ENCODE measurements at regions not wholly inside any gene's neighbourhood (a gene's known extent, or its start where the extent isn't known, plus 50 kb on each side); places are given as distances from the start of the nearest gene placed in this dataset.

- Histone ChIP-seq H3K27me3 (ENCODE audit: control insufficient read depth, insufficient read depth, low read length, poor library complexity, severe bottlenecking) (no peaks in the 10 kb centered on the region), H3K9ac (ENCODE audit: extremely low read depth, low read length, poor library complexity, severe bottlenecking) (no peak overlapping the region), H3K36me3 (ENCODE audit: control insufficient read depth, insufficient read depth, low read length) (no peaks in the 10 kb centered on the region), H3K27ac (ENCODE audit: low read depth, low read length) (no peak overlapping the region), H3K4me3 (ENCODE audit: low read length) (no peak overlapping the region), H3K9me3 (ENCODE audit: control insufficient read depth, low read length) (no peaks in the 10 kb centered on the region), H3K4me1 (ENCODE audit: control insufficient read depth, insufficient read depth, low read length) (no peaks in the 10 kb centered on the region)
- Mint-ChIP-seq H3K27me3 (ENCODE audit: insufficient read depth) (no peaks in the 10 kb centered on the region), H3K9me3 (no peaks in the 10 kb centered on the region), H3K4me1 (no peaks in the 10 kb centered on the region), H3K36me3 (ENCODE audit: low read depth) (no peaks in the 10 kb centered on the region), H3K27ac (no peak overlapping the region), H3K4me3 (no peak overlapping the region)
- WGBS, 2 experiments (ENCODE audit: insufficient coverage in 1 of 2, insufficient read length in 1 of 2) = 90 to 93% methylated on average over 2 of the region's 2 CpGs
- no peak for TF ChIP-seq CTCF (conservative IDR thresholded peaks at IDR 0.05)
- no peak for DNase-seq
Measured at GRCh38 chr9:118336943-118337330, 632.7 kb downstream of the TLR4 start.

DNA sequence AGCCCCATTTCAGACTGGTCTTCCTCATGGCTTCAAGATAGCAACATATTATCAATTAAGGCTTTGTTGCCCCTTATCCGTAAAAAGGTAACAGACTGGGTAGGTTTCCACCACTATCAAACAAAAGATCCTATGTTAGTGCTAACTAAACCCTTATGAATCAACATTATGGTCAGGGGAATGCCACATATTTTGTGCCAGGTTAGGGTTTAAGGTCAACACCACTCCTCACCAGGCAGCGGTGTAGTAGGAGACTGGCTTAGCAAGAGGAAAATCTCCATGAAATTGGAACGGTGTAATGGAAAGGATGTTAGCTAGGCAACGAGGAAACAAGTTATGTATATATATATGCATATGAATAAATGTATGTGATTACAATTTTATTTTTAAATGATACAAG, 655.8 kb downstream of the TLR4 start:
- no peaks in the 10 kb centered on the region for H3K4me1 Mint-ChIP-seq
- H3K9ac ChIP-seq (ENCODE audit: extremely low read depth, low read length, poor library complexity, severe bottlenecking) = no peak overlapping the region
- H3K27me3 ChIP-seq (ENCODE audit: control insufficient read depth, insufficient read depth, low read length, poor library complexity, severe bottlenecking) = no peaks in the 10 kb centered on the region
- H3K4me3 Mint-ChIP-seq = no peak overlapping the region
- no peaks in the 10 kb centered on the region for H3K27me3 Mint-ChIP-seq (ENCODE audit: insufficient read depth)
- H3K4me1 ChIP-seq (ENCODE audit: control insufficient read depth, insufficient read depth, low read length) = no peaks in the 10 kb centered on the region
- no peaks in the 10 kb centered on the region for H3K9me3 ChIP-seq (ENCODE audit: control insufficient read depth, low read length)
- DNase-seq = no peak
- 93 to 100% methylated on average over 1 to 4 of the region's 4 CpGs for WGBS, 2 experiments (ENCODE audit: insufficient coverage in 1 of 2, insufficient read length in 1 of 2)
- no peak overlapping the region for H3K27ac Mint-ChIP-seq
- H3K9me3 Mint-ChIP-seq = no peaks in the 10 kb centered on the region
- H3K27ac ChIP-seq (ENCODE audit: low read depth, low read length) = no peak overlapping the region
- H3K36me3 Mint-ChIP-seq (ENCODE audit: low read depth) = no peaks in the 10 kb centered on the region
- no peak overlapping the region for H3K4me3 ChIP-seq (ENCODE audit: low read length)
- TF ChIP-seq CTCF (conservative IDR thresholded peaks at IDR 0.05) = no peak
- H3K36me3 ChIP-seq (ENCODE audit: control insufficient read depth, insufficient read depth, low read length) = no peaks in the 10 kb centered on the region

- Mint-ChIP-seq H3K4me1 (no peaks in the 10 kb centered on the region), H3K9me3 (no peaks in the 10 kb centered on the region)
Measured at GRCh38 chr9:118362123-118362522, 657.9 kb downstream of the TLR4 start.

More at GRCh38 chr9:118362123-118362522, 657.9 kb downstream of the TLR4 start:
- Mint-ChIP-seq H3K27ac (no peak overlapping the region), H3K27me3 (ENCODE audit: insufficient read depth) (no peaks in the 10 kb centered on the region), H3K4me3 (no peak overlapping the region), H3K36me3 (ENCODE audit: low read depth) (no peaks in the 10 kb centered on the region)
- Histone ChIP-seq H3K27ac (ENCODE audit: low read depth, low read length) (no peak overlapping the region), H3K4me3 (ENCODE audit: low read length) (no peak overlapping the region), H3K9me3 (ENCODE audit: control insufficient read depth, low read length) (no peaks in the 10 kb centered on the region), H3K36me3 (ENCODE audit: control insufficient read depth, insufficient read depth, low read length) (no peaks in the 10 kb centered on the region), H3K9ac (ENCODE audit: extremely low read depth, low read length, poor library complexity, severe bottlenecking) (no peak overlapping the region), H3K4me1 (ENCODE audit: control insufficient read depth, insufficient read depth, low read length) (no peaks in the 10 kb centered on the region), H3K27me3 (ENCODE audit: control insufficient read depth, insufficient read depth, low read length, poor library complexity, severe bottlenecking) (no peaks in the 10 kb centered on the region)
- DNase-seq = no peak
- no peak for TF ChIP-seq CTCF (conservative IDR thresholded peaks at IDR 0.05)
- 97 to 100% methylated on average over 1 of the region's 1 CpG for WGBS, 2 experiments (ENCODE audit: insufficient coverage in 1 of 2, insufficient read length in 1 of 2)

All from endodermal cell (in vitro differentiated cells).